ENCODE measurements at regions not wholly inside any gene's neighbourhood (a gene's known extent, or its start where the extent isn't known, plus 50 kb on each side); places are given as distances from the start of the nearest gene placed in this dataset.

DNA sequence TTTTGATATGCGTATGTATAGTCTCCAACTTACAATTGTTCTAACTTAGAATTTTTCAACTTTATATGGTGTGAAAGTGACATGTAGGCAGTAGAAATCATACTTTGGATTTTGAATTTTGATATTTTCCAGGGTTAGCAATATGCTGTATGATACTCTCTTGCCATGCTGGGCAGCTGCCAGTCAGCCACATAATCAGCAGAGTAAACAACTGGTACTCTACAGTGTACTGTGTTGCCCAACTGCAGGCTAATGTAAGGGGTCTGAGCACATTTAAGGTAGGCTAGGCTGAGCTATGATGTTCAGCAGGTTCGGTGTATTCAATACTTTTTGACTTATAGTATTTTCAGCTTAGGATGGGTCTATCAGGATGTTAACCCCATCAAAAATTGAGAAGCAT is 52.0 kb upstream of the RYK start:
- no peak for DNase-seq (ENCODE audit: low read depth)
- no peak overlapping the region for H3K4me3 ChIP-seq (ENCODE audit: control insufficient read depth, low read depth, low read length)
- TF ChIP-seq, protein P1, sequence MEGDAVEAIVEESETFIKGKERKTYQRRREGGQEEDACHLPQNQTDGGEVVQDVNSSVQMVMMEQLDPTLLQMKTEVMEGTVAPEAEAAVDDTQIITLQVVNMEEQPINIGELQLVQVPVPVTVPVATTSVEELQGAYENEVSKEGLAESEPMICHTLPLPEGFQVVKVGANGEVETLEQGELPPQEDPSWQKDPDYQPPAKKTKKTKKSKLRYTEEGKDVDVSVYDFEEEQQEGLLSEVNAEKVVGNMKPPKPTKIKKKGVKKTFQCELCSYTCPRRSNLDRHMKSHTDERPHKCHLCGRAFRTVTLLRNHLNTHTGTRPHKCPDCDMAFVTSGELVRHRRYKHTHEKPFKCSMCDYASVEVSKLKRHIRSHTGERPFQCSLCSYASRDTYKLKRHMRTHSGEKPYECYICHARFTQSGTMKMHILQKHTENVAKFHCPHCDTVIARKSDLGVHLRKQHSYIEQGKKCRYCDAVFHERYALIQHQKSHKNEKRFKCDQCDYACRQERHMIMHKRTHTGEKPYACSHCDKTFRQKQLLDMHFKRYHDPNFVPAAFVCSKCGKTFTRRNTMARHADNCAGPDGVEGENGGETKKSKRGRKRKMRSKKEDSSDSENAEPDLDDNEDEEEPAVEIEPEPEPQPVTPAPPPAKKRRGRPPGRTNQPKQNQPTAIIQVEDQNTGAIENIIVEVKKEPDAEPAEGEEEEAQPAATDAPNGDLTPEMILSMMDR (conservative IDR thresholded peaks at IDR 0.05; ENCODE audit: control insufficient read depth, insufficient read depth, low read depth, low read length): no peak

DNA sequence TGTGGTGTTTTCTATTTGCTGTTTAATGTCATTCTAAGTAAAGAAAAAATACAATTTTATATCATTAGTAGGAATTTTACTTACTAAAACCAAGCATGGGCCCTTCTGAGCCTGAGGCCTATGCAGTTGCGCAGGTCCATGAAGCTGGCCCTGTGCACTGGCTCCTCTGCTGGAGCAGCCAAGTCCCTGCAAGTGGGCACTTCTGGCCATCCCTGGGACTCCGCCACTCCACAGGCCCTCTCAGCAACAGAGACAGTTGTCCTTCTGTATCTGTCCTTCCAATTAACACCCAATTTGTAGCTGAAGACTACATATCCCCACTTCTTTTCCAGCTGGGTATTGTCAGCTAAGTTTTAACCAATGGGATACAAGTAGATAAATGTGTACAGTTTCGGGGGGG is 49.9 kb upstream of the RYK start:
- H3K4me3 ChIP-seq (ENCODE audit: control insufficient read depth, low read depth, low read length): no peak overlapping the region
- DNase-seq (ENCODE audit: low read depth): no peak
- TF ChIP-seq, protein P1 (conservative IDR thresholded peaks at IDR 0.05; ENCODE audit: control insufficient read depth, insufficient read depth, low read depth, low read length): peak; percentile 3

All from fibroblast of mammary gland (primary cell).